Smooth muscle cell (in vitro differentiated cells): ENCODE measurements at regions not wholly inside any gene's neighbourhood (a gene's known extent, or its start where the extent isn't known, plus 50 kb on each side); places are given as distances from the start of the nearest gene placed in this dataset.
"Not testable (repeated sequence)": the region's sequence is repeated elsewhere in the genome, so short reads cannot be mapped to it uniquely, and the experiment has no call there.

Source experiments
- DNase-seq: peaks from one replicate; lab custom pipeline; 2025; ENCODE audit not compliant: unreplicated experiment; lab: John Stamatoyannopoulos, UW
- H2AFZ ChIP-seq: fragments of 200-600 bp; sonication (generic); 2 replicates; pipeline ENCODE4 v1.6.0; 2016; ENCODE audit warnings: antibody characterized with exemption, low read depth, mild to moderate bottlenecking
- H3F3A ChIP-seq: fragments of 200-600 bp; sonication (generic); 2 replicates; pipeline ENCODE4 v1.6.0; 2017; ENCODE audit warnings: antibody characterized with exemption, low read depth
- H3K27ac ChIP-seq: fragments of 200-600 bp; sonication (generic); 2 replicates; pipeline ENCODE4 v1.5.1; 2016; ENCODE audit warnings: low read depth, mild to moderate bottlenecking
- H3K27me3 ChIP-seq: fragments of 200-600 bp; sonication (generic); 2 replicates; pipeline ENCODE4 v1.6.1; 2016; ENCODE audit warnings: low read depth, mild to moderate bottlenecking
- H3K36me3 ChIP-seq: fragments of 200-600 bp; sonication (generic); 2 replicates; pipeline ENCODE4 v1.5.1; 2016; ENCODE audit warnings: low read depth
- H3K4me1 ChIP-seq: fragments of 200-600 bp; sonication (generic); 2 replicates; pipeline ENCODE4 v1.5.1; 2016; ENCODE audit warnings: low read depth
- H3K4me2 ChIP-seq: fragments of 200-600 bp; sonication (generic); 2 replicates; pipeline ENCODE4 v1.6.0; 2016; ENCODE audit warnings: mild to moderate bottlenecking
- H3K4me3 ChIP-seq: fragments of 200-600 bp; sonication (generic); 2 replicates; pipeline ENCODE4 v1.5.1; 2016; ENCODE audit warnings: mild to moderate bottlenecking
- H3K79me2 ChIP-seq: fragments of 200-600 bp; sonication (generic); 2 replicates; pipeline ENCODE4 v1.6.0; 2016; ENCODE audit warnings: low read depth, mild to moderate bottlenecking
- H3K9ac ChIP-seq: fragments of 200-600 bp; sonication (generic); 2 replicates; pipeline ENCODE4 v1.6.0; 2016; ENCODE audit warnings: low read depth
- H3K9me3 ChIP-seq: fragments of 200-600 bp; sonication (generic); replicated peaks from 2 replicates; pipeline ENCODE4 v1.5.1; 2016; ENCODE audit warnings: low read depth
- H4K20me1 ChIP-seq: fragments of 200-600 bp; sonication (generic); 2 replicates; pipeline ENCODE4 v1.6.0; 2016; ENCODE audit warnings: low read depth
- WGBS: methylation state at CpG from one replicate; pipeline ENCODE4 v1.1.7; 2016; ENCODE audit warnings: low lambda C conversion rate; 5-methylcytosine and 5-hydroxymethylcytosine counted together
- TF ChIP-seq, protein P1 (sequence below): fragments of 200-600 bp; sonication (generic); IDR thresholded peaks from 2 replicates; pipeline ENCODE4 v1.5.1; 2017; ENCODE audit warnings: borderline replicate concordance, mild to moderate bottlenecking, antibody characterized with exemption; ENCODE audit not compliant: insufficient read depth, poor library complexity, severe bottlenecking

DNA sequence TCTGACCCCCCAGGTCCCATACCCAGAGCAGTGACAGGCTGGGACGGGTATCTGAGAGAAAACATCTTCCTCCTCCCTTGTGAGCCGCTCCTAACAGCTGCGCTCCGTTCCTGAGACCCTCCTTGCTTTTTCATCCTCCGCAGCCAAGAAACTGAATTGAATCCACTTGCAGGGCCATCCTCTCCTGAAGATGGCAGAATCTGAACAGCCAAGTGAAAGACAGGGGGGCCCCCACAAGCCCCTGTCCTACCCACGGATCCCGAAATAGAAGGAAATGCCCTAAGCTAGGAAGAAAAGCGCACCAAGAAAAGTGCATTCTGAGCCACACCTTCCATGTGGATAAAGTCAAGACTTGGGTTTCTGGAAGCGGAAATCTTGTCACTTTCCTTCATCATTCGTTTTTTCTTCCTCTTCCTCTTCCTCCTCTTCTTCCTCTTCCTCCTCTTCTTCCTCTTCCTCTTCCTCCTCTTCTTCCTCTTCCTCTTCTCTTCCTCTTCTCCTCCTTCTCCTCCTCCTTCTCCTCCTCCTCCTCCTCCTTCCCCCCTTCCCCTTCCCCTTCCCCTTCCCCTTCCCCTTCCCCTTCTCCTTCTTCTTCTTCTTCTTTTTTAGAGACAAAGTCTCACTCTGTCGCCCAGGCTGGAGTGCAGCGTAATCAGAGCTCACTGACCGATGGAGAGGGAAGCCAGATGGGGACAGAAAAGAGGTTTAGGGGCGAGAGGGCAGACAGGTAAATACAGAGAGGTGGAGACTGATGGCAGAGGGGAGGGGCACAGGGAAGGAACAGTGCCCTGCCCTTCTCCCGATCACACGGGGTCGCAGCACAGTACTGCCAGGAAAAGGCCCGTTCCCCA, 86.0 kb upstream of the WWC2 start:
- Histone ChIP-seq H3F3A (no peaks in the 10 kb centered on the region), H3K27ac (no peak overlapping the region), H3K27me3 (peaks cover 24% of the 10 kb centered on the region), H3K9ac (no peak overlapping the region), H4K20me1 (no peaks in the 10 kb centered on the region), H3K36me3 (no peaks in the 10 kb centered on the region), H2AFZ (no peak overlapping the region), H3K4me2 (peak overlapping the region; percentile 24), H3K79me2 (no peaks in the 10 kb centered on the region), H3K4me3 (no peak overlapping the region), H3K9me3 (no peaks in the 10 kb centered on the region), H3K4me1 (no peaks in the 10 kb centered on the region)
- 67% methylated on average over 18 of the region's 18 CpGs for WGBS
- TF ChIP-seq, protein P1, sequence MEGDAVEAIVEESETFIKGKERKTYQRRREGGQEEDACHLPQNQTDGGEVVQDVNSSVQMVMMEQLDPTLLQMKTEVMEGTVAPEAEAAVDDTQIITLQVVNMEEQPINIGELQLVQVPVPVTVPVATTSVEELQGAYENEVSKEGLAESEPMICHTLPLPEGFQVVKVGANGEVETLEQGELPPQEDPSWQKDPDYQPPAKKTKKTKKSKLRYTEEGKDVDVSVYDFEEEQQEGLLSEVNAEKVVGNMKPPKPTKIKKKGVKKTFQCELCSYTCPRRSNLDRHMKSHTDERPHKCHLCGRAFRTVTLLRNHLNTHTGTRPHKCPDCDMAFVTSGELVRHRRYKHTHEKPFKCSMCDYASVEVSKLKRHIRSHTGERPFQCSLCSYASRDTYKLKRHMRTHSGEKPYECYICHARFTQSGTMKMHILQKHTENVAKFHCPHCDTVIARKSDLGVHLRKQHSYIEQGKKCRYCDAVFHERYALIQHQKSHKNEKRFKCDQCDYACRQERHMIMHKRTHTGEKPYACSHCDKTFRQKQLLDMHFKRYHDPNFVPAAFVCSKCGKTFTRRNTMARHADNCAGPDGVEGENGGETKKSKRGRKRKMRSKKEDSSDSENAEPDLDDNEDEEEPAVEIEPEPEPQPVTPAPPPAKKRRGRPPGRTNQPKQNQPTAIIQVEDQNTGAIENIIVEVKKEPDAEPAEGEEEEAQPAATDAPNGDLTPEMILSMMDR = no peak
- DNase-seq = no peak

GRCh38 chr4:183011213-183011907, 87.7 kb upstream of the WWC2 start:
- no peaks in the 10 kb centered on the region for H4K20me1 ChIP-seq
- no peak overlapping the region for H2AFZ ChIP-seq
- no peaks in the 10 kb centered on the region for H3F3A ChIP-seq
- H3K36me3 ChIP-seq = no peaks in the 10 kb centered on the region
- no peak overlapping the region for H3K27ac ChIP-seq
- H3K4me1 ChIP-seq = no peaks in the 10 kb centered on the region
- H3K9me3 ChIP-seq = no peaks in the 10 kb centered on the region
- DNase-seq = no peak
- H3K9ac ChIP-seq = no peak overlapping the region
- TF ChIP-seq, protein P1 = no peak
- H3K79me2 ChIP-seq = no peaks in the 10 kb centered on the region
- H3K4me2 ChIP-seq = peak overlapping the region; percentile 59
- peaks cover 17% of the 10 kb centered on the region for H3K27me3 ChIP-seq
- H3K4me3 ChIP-seq = no peak overlapping the region
- 43% methylated on average over 8 of the region's 8 CpGs for WGBS

DNA sequence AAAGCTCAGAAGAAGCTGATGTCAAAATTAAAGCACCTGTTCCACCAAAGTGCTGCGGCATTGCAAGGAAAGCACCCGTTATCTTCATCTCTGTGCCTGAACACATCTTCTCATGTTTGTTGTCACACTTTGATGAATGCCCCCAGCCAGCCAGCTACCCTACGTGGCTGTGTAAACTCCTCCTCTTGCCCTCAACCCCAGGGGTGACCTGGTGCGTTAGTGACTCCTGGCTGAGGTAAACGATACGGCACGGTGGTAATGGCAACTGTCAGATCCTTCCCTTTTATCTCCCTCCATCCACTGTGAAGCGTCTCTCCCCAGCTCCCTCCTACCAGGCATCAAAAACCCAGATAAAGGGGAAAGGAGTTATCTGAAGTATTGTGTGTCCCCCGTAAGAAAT, 90.6 kb upstream of the WWC2 start:
- TF ChIP-seq, protein P1 = no peak
- Histone ChIP-seq H4K20me1 (no peaks in the 10 kb centered on the region), H3K9ac (no peak overlapping the region), H3K36me3 (no peaks in the 10 kb centered on the region), H3K27ac (no peak overlapping the region), H3K27me3 (peaks cover 23% of the 10 kb centered on the region), H3F3A (no peaks in the 10 kb centered on the region), H3K4me1 (no peaks in the 10 kb centered on the region), H3K79me2 (no peaks in the 10 kb centered on the region), H2AFZ (no peak overlapping the region), H3K4me2 (no peak overlapping the region), H3K9me3 (no peaks in the 10 kb centered on the region), H3K4me3 (no peak overlapping the region)
- DNase-seq = no peak
- 61% methylated on average over 9 of the region's 9 CpGs for WGBS

DNA sequence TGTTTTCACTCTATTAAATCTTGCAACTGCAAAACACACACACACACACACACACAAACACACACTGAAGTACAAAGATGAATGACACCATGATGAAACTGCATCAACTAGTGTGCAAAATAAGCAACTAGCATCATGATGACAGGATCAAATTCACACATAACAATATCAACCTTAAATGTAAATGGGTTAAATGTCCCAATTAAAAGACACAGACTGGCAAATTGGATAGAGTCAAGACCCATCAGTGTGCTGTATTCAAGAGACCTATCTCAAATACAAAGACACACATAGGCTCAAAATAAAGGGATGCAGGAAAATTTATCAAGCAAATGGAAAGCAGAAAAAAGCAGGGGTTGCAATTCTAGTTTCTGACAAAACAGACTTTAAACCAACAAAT, 87.2 kb upstream of the DCTD start:
- not testable (repeated sequence) for H2AFZ ChIP-seq, H3K4me2 ChIP-seq

More for the DNA sequence above, 87.2 kb upstream of the DCTD start:
- H3K27me3 ChIP-seq = peaks cover 19% of the 10 kb centered on the region
- not testable (repeated sequence) for H3K79me2 ChIP-seq, DNase-seq, H3F3A ChIP-seq, H3K9me3 ChIP-seq, H3K36me3 ChIP-seq, H3K4me1 ChIP-seq, H3K27ac ChIP-seq, H3K4me3 ChIP-seq, H4K20me1 ChIP-seq, H3K9ac ChIP-seq
